Fibroblast of pulmonary artery (primary cell): ENCODE measurements at regions not wholly inside any gene's neighbourhood (a gene's known extent, or its start where the extent isn't known, plus 50 kb on each side); places are given as distances from the start of the nearest gene placed in this dataset.
"Not testable (repeated sequence)": the region's sequence is repeated elsewhere in the genome, so short reads cannot be mapped to it uniquely, and the experiment has no call there.

Experiments
- DNase-seq: peaks from one replicate; pipeline ENCODE4 v3.0.0-alpha.2; 2010; ENCODE audit warnings: low read depth
- H3K4me3 ChIP-seq: replicated peaks from 2 replicates; pipeline ENCODE4 v1.5.1; 2011; ENCODE audit warnings: low read depth, mild to moderate bottlenecking, control low read depth, low read length, moderate library complexity
- CTCF ChIP-seq: IDR thresholded peaks from 2 replicates; pipeline ENCODE4 v1.5.1; 2011; ENCODE audit warnings: mild to moderate bottlenecking, control low read depth, low read length, inconsistent platforms; ENCODE audit errors: missing control alignments

GRCh38 chr5:171541341-171541776, 121.9 kb downstream of the FGF18 start:
- no peak for DNase-seq
- no peak overlapping the region for H3K4me3 ChIP-seq
- no peak for TF ChIP-seq CTCF

- no peak overlapping the region for H3K4me3 ChIP-seq
- no peak for TF ChIP-seq CTCF
- DNase-seq = no peak
Measured at GRCh38 chr5:171542525-171543140, 123.2 kb downstream of the FGF18 start.

GRCh38 chr5:171543148-171543815, 123.8 kb downstream of the FGF18 start:
- DNase-seq = no peak
- TF ChIP-seq CTCF = no peak
- no peak overlapping the region for H3K4me3 ChIP-seq

- DNase-seq = no peak
- no peak for TF ChIP-seq CTCF
- H3K4me3 ChIP-seq = no peak overlapping the region
Measured at GRCh38 chr5:171544913-171545765, 125.7 kb downstream of the FGF18 start.

GRCh38 chr5:171549274-171549673, 129.8 kb downstream of the FGF18 start:
- no peak for DNase-seq
- H3K4me3 ChIP-seq = no peak overlapping the region
- no peak for TF ChIP-seq CTCF

- H3K4me3 ChIP-seq, DNase-seq: not testable (repeated sequence)
Measured at GRCh38 chr5:171553817-171554216, 134.4 kb downstream of the FGF18 start.

GRCh38 chr5:171555160-171555559, 135.7 kb downstream of the FGF18 start:
- no peak overlapping the region for H3K4me3 ChIP-seq
- no peak for DNase-seq
- no peak for TF ChIP-seq CTCF
